ENCODE measurements at regions not wholly inside any gene's neighbourhood (a gene's known extent, or its start where the extent isn't known, plus 50 kb on each side); places are given as distances from the start of the nearest gene placed in this dataset.

DNA sequence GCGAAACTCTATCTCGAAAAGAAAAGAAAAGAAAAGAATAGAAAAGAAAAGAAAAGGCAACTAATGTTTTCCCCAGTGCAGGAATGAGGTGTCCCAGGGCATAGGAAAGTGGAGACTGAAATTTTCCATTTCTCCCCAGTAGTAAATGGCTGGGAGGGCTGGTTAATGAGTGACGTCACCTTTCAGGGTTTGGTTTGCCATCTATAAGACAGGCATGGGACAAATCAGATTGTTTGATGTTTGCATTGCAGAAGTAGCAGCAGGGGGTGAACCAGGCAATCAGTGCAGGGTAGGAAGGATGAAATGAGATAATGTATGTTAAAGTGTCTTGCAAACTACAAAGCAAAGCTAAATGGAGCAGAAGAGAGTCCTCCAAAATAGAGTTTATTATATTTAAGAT lies 533.4 kb downstream of the PKHD1 start:
- H3K27ac ChIP-seq, result no peak overlapping the region
- DNase-seq (ENCODE audit: low spot score in 2 of 2), result no peak
- WGBS, result 86% methylated on average over 3 of the region's 3 CpGs
- TF ChIP-seq POLR2AphosphoS5 (IDR thresholded peaks at IDR 0.05) (no peak), POLR2A (IDR thresholded peaks at IDR 0.05) (no peak), EP300 (IDR thresholded peaks at IDR 0.05) (no peak)
- TF ChIP-seq, protein P1, sequence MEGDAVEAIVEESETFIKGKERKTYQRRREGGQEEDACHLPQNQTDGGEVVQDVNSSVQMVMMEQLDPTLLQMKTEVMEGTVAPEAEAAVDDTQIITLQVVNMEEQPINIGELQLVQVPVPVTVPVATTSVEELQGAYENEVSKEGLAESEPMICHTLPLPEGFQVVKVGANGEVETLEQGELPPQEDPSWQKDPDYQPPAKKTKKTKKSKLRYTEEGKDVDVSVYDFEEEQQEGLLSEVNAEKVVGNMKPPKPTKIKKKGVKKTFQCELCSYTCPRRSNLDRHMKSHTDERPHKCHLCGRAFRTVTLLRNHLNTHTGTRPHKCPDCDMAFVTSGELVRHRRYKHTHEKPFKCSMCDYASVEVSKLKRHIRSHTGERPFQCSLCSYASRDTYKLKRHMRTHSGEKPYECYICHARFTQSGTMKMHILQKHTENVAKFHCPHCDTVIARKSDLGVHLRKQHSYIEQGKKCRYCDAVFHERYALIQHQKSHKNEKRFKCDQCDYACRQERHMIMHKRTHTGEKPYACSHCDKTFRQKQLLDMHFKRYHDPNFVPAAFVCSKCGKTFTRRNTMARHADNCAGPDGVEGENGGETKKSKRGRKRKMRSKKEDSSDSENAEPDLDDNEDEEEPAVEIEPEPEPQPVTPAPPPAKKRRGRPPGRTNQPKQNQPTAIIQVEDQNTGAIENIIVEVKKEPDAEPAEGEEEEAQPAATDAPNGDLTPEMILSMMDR (IDR thresholded peaks at IDR 0.05), result no peak
- no peaks in the 10 kb centered on the region for H3K4me1 ChIP-seq
- no peaks in the 10 kb centered on the region for H3K9me3 ChIP-seq
- H3K4me3 ChIP-seq, result no peak overlapping the region
- no peaks in the 10 kb centered on the region for H3K36me3 ChIP-seq
- H3K27me3 ChIP-seq, result no peaks in the 10 kb centered on the region

- Histone ChIP-seq H3K9me3 (no peaks in the 10 kb centered on the region), H3K4me3 (no peak overlapping the region), H3K36me3 (no peaks in the 10 kb centered on the region), H3K27ac (no peak overlapping the region), H3K27me3 (no peaks in the 10 kb centered on the region), H3K4me1 (no peaks in the 10 kb centered on the region)
- no peak for DNase-seq (ENCODE audit: low spot score in 2 of 2)
- TF ChIP-seq POLR2A (IDR thresholded peaks at IDR 0.05), result no peak
- TF ChIP-seq, protein P1 (IDR thresholded peaks at IDR 0.05), result no peak
- TF ChIP-seq EP300 (IDR thresholded peaks at IDR 0.05), result no peak
- TF ChIP-seq POLR2AphosphoS5 (IDR thresholded peaks at IDR 0.05), result no peak
- WGBS, result 78% methylated on average over 2 of the region's 2 CpGs
Measured at GRCh38 chr6:51559059-51559458, 528.4 kb downstream of the PKHD1 start.

DNA sequence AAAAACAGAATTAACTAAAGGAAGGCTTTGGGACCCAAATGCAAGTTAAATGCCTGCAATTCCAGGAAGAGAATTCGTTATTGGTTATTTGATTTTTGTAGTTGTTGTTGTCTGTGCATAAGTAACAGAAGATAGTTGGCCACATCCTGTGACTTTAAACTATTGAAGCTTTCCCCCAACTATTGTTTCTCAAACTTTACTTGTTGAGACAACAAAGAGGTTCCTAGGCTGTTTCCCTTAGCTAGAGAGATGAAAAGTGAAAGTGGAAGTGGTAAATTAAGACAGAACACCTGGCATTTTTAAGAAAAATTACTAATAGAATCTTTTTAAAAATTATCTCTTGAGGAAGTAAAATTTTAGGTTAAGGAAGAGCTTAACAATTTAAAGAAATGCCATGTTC lies 525.2 kb downstream of the PKHD1 start:
- no peaks in the 10 kb centered on the region for H3K4me1 ChIP-seq
- H3K4me3 ChIP-seq, result no peak overlapping the region
- 72% methylated on average over 1 of the region's 1 CpG for WGBS
- H3K27me3 ChIP-seq, result no peaks in the 10 kb centered on the region
- no peak overlapping the region for H3K27ac ChIP-seq
- TF ChIP-seq EP300 (IDR thresholded peaks at IDR 0.05) (no peak), POLR2AphosphoS5 (IDR thresholded peaks at IDR 0.05) (no peak), POLR2A (IDR thresholded peaks at IDR 0.05) (no peak)
- TF ChIP-seq, protein P1 (IDR thresholded peaks at IDR 0.05), result no peak
- no peaks in the 10 kb centered on the region for H3K9me3 ChIP-seq
- H3K36me3 ChIP-seq, result no peaks in the 10 kb centered on the region
- DNase-seq (ENCODE audit: low spot score in 2 of 2), result no peak

Data from suprapubic skin (tissue), 4 donors.